Glutamatergic neuron (in vitro differentiated cells): ENCODE measurements at regions not wholly inside any gene's neighbourhood (a gene's known extent, or its start where the extent isn't known, plus 50 kb on each side); places are given as distances from the start of the nearest gene placed in this dataset.
A peak's percentile ranks its signal among the peaks of the same experiment; 100 is the strongest.

ENCODE experiments used
- DNase-seq: peaks from one replicate; pipeline ENCODE4 v3.0.0; 2022
- H3K27ac Mint-ChIP-seq: one replicate; pipeline ENCODE4 v1.8.0; 2020; ENCODE audit warnings: mild to moderate bottlenecking, mixed read lengths, inconsistent platforms; ENCODE audit not compliant: unreplicated experiment
- H3K27me3 Mint-ChIP-seq: one replicate; pipeline ENCODE4 v1.8.0; 2020; ENCODE audit warnings: mild to moderate bottlenecking, moderate library complexity, mixed read lengths, inconsistent platforms; ENCODE audit not compliant: unreplicated experiment
- H3K36me3 Mint-ChIP-seq: one replicate; pipeline ENCODE4 v1.8.0; 2020; ENCODE audit warnings: mild to moderate bottlenecking, mixed read lengths, inconsistent platforms; ENCODE audit not compliant: unreplicated experiment
- H3K4me1 Mint-ChIP-seq: one replicate; pipeline ENCODE4 v1.8.0; 2020; ENCODE audit warnings: mild to moderate bottlenecking, low read depth, mixed read lengths, inconsistent platforms; ENCODE audit not compliant: unreplicated experiment
- H3K4me3 Mint-ChIP-seq: one replicate; pipeline ENCODE4 v1.8.0; 2020; ENCODE audit warnings: mild to moderate bottlenecking, mixed read lengths, inconsistent platforms; ENCODE audit not compliant: unreplicated experiment
- H3K9me3 Mint-ChIP-seq: one replicate; pipeline ENCODE4 v1.8.0; 2020; ENCODE audit warnings: mild to moderate bottlenecking, moderate library complexity, mixed read lengths, inconsistent platforms; ENCODE audit not compliant: unreplicated experiment
- TF ChIP-seq, protein P1 (sequence below): fragments of 200-600 bp; sonication (generic); IDR thresholded peaks from one replicate; pipeline ENCODE4 v1.5.0; 2021; ENCODE audit not compliant: partially characterized antibody, unreplicated experiment

DNA sequence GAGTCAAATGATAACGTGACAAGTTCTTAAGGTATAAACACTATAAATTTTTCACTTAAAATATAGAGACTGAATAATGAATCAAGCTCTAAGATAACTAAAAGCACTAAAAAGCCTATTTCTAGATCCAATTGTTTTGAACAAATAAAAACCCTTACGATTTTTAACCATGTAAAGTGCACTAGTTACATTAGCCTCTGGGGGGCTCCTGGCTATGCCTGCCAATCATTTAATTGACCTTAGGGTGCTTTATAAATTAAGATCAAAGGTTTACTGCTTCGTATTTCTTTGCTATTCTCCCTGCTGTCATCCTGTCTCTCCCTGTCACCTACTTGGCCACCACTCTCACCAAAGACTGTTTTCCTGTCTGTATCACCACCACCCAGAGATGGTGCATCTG is 133.4 kb downstream of the ESM1 start:
- Mint-ChIP-seq H3K36me3 (no peaks in the 10 kb centered on the region), H3K27me3 (peaks cover 4% of the 10 kb centered on the region), H3K4me3 (no peak overlapping the region), H3K4me1 (peaks cover 2% of the 10 kb centered on the region), H3K9me3 (peaks cover 2% of the 10 kb centered on the region), H3K27ac (no peak overlapping the region)
- DNase-seq, result no peak
- TF ChIP-seq, protein P1, sequence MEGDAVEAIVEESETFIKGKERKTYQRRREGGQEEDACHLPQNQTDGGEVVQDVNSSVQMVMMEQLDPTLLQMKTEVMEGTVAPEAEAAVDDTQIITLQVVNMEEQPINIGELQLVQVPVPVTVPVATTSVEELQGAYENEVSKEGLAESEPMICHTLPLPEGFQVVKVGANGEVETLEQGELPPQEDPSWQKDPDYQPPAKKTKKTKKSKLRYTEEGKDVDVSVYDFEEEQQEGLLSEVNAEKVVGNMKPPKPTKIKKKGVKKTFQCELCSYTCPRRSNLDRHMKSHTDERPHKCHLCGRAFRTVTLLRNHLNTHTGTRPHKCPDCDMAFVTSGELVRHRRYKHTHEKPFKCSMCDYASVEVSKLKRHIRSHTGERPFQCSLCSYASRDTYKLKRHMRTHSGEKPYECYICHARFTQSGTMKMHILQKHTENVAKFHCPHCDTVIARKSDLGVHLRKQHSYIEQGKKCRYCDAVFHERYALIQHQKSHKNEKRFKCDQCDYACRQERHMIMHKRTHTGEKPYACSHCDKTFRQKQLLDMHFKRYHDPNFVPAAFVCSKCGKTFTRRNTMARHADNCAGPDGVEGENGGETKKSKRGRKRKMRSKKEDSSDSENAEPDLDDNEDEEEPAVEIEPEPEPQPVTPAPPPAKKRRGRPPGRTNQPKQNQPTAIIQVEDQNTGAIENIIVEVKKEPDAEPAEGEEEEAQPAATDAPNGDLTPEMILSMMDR, result no peak

DNA sequence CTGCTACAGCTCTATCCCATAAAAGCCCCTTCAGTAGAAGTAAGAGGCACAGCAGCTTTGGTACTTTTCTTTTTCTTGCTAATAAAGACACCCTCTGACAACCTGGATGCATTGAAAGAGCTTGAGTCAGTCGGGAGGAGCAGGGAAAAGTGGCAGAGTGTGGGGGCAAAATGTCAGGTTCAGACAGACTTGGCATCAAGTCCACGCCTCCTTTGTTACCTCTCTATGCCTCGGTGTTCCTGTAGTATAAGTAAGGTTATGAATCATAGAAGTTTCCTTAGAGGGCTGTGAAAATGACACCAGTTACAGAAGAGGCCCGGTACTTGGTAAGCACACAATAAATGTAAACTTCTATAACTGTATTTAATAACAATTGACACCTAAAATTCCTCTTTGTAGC is 133.9 kb downstream of the ESM1 start:
- H3K27me3 Mint-ChIP-seq, result peaks cover 4% of the 10 kb centered on the region
- H3K4me3 Mint-ChIP-seq, result no peak overlapping the region
- H3K9me3 Mint-ChIP-seq, result peaks cover 2% of the 10 kb centered on the region
- TF ChIP-seq, protein P1, result no peak
- peaks cover 2% of the 10 kb centered on the region for H3K4me1 Mint-ChIP-seq
- no peaks in the 10 kb centered on the region for H3K36me3 Mint-ChIP-seq
- DNase-seq, result no peak
- H3K27ac Mint-ChIP-seq, result no peak overlapping the region

DNA sequence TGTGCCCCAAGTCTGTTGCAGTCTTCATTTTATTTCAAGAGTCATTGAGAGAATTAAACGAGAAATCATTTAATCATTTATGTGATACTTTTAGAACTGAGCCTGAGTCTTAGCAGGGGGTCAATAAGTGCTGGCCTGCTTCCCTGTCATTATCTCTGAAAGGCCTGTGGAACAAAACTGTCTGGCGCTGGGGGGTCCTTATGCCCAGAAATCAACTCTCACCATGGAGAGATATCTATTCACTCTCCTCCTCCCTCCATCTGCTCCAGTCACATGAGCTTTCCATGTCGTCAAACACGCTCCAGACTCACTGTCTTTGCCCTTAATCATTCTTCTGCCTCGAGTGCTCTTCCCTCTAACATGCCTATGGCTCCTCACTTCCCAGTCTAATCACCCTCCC is 136.8 kb downstream of the ESM1 start:
- Mint-ChIP-seq H3K27me3 (peaks cover 4% of the 10 kb centered on the region), H3K4me3 (no peak overlapping the region), H3K27ac (no peak overlapping the region), H3K4me1 (peaks cover 21% of the 10 kb centered on the region), H3K9me3 (peaks cover 2% of the 10 kb centered on the region), H3K36me3 (no peaks in the 10 kb centered on the region)
- TF ChIP-seq, protein P1, result no peak
- no peak for DNase-seq

DNA sequence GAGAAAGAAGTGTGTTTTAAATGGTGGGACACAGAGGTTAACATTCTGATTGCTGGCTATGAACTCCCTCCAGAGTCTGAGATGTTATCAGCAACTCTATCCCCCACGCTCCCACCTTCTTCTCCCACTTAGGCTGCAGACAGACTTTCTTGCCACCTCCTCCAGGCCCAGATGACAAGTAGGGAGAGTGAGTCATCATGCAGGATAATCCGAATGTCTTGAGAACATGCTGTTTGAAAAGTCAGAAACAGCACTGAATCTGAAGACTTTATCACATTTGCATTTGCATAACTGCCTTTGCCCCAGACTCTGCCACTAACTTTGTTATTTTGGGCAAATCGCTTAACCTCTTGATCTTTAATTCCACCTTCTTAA is 139.8 kb downstream of the ESM1 start:
- peaks cover 28% of the 10 kb centered on the region for H3K4me1 Mint-ChIP-seq
- DNase-seq, result no peak
- no peaks in the 10 kb centered on the region for H3K9me3 Mint-ChIP-seq
- no peaks in the 10 kb centered on the region for H3K36me3 Mint-ChIP-seq
- no peak overlapping the region for H3K4me3 Mint-ChIP-seq
- TF ChIP-seq, protein P1, result no peak
- peaks cover 8% of the 10 kb centered on the region for H3K27me3 Mint-ChIP-seq
- H3K27ac Mint-ChIP-seq, result peak overlapping the region; percentile 64

DNA sequence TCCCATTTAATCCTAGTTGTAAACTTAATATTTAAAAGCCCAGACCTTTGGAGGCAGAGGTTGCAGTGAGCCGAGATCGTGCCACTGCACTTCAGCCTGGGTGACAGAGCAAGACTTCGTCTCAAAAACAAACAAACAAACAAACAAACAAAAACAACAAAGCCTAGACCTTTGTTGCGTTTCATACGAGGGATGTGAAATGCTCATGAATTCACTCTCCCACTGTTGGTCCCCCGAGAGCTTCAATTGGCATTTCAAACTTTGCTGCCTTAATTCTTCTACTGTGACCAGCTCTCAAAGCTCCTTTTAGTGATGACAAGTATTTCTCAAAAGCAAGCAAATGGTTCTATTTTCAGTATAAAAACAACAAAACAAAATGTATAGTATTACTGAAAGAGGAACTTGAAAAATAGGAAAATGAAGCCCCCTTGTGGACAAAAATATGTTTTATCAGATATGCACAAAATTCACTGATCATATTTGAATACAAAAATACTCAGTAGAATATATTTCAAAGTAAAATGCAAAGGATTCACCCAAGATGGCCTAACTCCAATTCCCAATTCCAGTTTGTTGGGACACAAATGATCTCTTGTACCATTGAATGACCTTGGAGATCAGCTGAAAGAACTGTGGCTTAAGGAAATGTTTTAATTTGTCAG is 140.4 kb downstream of the ESM1 start:
- no peak for DNase-seq
- H3K4me3 Mint-ChIP-seq, result peak overlapping the region; percentile 41
- H3K9me3 Mint-ChIP-seq, result no peaks in the 10 kb centered on the region
- TF ChIP-seq, protein P1, result peak; percentile 87
- no peaks in the 10 kb centered on the region for H3K36me3 Mint-ChIP-seq
- H3K27me3 Mint-ChIP-seq, result peaks cover 10% of the 10 kb centered on the region
- H3K27ac Mint-ChIP-seq, result peak overlapping the region; percentile 64
- H3K4me1 Mint-ChIP-seq, result peaks cover 31% of the 10 kb centered on the region
